Neural progenitor cell (in vitro differentiated cells): ENCODE measurements at regions not wholly inside any gene's neighbourhood (a gene's known extent, or its start where the extent isn't known, plus 50 kb on each side); places are given as distances from the start of the nearest gene placed in this dataset.

Source experiments
- DNase-seq: peaks from one replicate; pipeline ENCODE4 v3.0.0-alpha.2; 2016; ENCODE audit warnings: low spot score
- H2AFZ ChIP-seq: fragments of 200-600 bp; sonication (generic); replicated peaks from 2 replicates; pipeline ENCODE4 v1.6.1; 2016; ENCODE audit warnings: antibody characterized with exemption
- H3F3A ChIP-seq: fragments of 200-600 bp; sonication (generic); 2 replicates; pipeline ENCODE4 v1.6.1; 2016; ENCODE audit warnings: antibody characterized with exemption, low read depth
- H3K27ac ChIP-seq: fragments of 200-600 bp; sonication (generic); 2 replicates; pipeline ENCODE4 v1.5.1; 2016; ENCODE audit warnings: mild to moderate bottlenecking
- H3K27me3 ChIP-seq: fragments of 200-600 bp; sonication (generic); 2 replicates; pipeline ENCODE4 v1.6.1; 2016; ENCODE audit warnings: mild to moderate bottlenecking, moderate library complexity
- H3K36me3 ChIP-seq: fragments of 200-600 bp; sonication (generic); 2 replicates; pipeline ENCODE4 v1.5.1; 2016
- H3K4me1 ChIP-seq: fragments of 200-600 bp; sonication (generic); 2 replicates; pipeline ENCODE4 v1.6.1; 2016; ENCODE audit warnings: mixed run types
- H3K4me2 ChIP-seq: fragments of 200-600 bp; sonication (generic); 2 replicates; pipeline ENCODE4 v1.6.1; 2016
- H3K4me3 ChIP-seq: fragments of 200-600 bp; sonication (generic); 2 replicates; pipeline ENCODE4 v1.5.1; 2016
- H3K79me2 ChIP-seq: fragments of 200-600 bp; sonication (generic); 2 replicates; pipeline ENCODE4 v1.6.1; 2016; ENCODE audit warnings: low read depth
- H3K9ac ChIP-seq: fragments of 200-600 bp; sonication (generic); 2 replicates; pipeline ENCODE4 v1.6.1; 2016
- H3K9me3 ChIP-seq: fragments of 200-600 bp; sonication (generic); 2 replicates; pipeline ENCODE4 v1.5.1; 2016; ENCODE audit warnings: low read depth
- H4K20me1 ChIP-seq: fragments of 200-600 bp; sonication (generic); 2 replicates; pipeline ENCODE4 v1.6.1; 2016; ENCODE audit warnings: low read depth
- H3K27ac Mint-ChIP-seq: 3 replicates; pipeline ENCODE4 v1.8.0; 2021; ENCODE audit warnings: mixed read lengths
- H3K27me3 Mint-ChIP-seq: 2 replicates; pipeline ENCODE4 v1.8.0; 2022; ENCODE audit warnings: low read depth, mild to moderate bottlenecking, inconsistent platforms, moderate library complexity, mixed read lengths; ENCODE audit not compliant: insufficient read depth
- H3K36me3 Mint-ChIP-seq: 3 replicates; pipeline ENCODE4 v1.8.0; 2021; ENCODE audit warnings: mixed read lengths
- H3K4me1 Mint-ChIP-seq: 3 replicates; pipeline ENCODE4 v1.8.0; 2021; ENCODE audit warnings: mixed read lengths
- H3K4me3 Mint-ChIP-seq: 3 replicates; pipeline ENCODE4 v1.8.0; 2021; ENCODE audit warnings: mild to moderate bottlenecking, moderate library complexity, mixed read lengths
- H3K9me3 Mint-ChIP-seq: 3 replicates; pipeline ENCODE4 v1.8.0; 2020; ENCODE audit warnings: mixed read lengths
- EZH2 ChIP-seq: fragments of 200-600 bp; sonication (generic); IDR thresholded peaks from 2 replicates; pipeline ENCODE4 v1.6.1; 2017; ENCODE audit warnings: antibody characterized with exemption, mild to moderate bottlenecking, moderate library complexity
- EZH2phosphoT487 ChIP-seq: fragments of 200-600 bp; sonication (generic); IDR thresholded peaks from 2 replicates; pipeline ENCODE4 v1.6.1; 2017; ENCODE audit warnings: antibody characterized with exemption
- TF ChIP-seq, protein P1 (sequence below): fragments of 200-600 bp; sonication (generic); IDR thresholded peaks from 2 replicates; pipeline ENCODE4 v1.5.1; 2017; ENCODE audit warnings: antibody characterized with exemption, mild to moderate bottlenecking

DNA sequence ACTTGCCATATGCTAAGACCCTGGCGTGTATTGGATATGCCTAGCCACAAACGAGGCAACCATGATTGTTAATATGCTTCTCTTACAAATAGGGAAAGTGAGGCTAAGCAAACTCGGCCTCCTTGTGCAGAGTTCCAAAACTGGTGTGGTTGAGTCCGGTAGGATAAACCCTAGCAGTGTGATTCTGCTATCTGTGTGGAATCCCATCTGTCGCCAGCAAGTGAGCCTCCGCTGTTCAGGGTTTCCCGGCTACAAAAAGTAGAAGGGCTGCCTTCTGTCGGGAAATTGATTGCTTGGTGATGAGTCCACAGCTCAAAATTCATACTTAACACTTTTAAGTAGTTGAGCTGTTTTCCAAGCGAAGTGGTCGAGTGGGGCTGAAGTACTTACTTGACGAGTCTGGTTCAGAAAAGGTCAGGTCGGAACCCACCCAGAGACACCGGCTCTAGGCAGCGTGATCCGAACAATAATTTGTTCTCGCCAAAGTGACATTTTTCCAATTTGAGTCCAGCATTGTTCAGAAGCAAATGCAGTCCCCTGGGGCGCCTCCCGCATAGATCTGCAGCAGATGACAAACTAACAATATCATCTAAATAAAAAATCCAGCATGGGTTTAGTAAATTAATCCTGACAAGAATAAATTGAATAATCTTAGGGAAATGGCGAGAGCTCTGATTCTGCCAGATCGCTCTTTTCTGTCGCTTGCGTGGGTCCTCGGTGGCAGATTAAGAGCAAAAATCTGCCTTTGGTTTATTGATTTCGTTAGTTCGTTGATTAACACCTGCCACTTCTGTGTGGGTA is 686.7 kb upstream of the RBFOX1 start:
- H3K27me3 ChIP-seq, result no peaks in the 10 kb centered on the region

GRCh38 chr16:6644916-6645315 is 687.7 kb upstream of the RBFOX1 start:
- H3K36me3 ChIP-seq, result no peaks in the 10 kb centered on the region
- H3K27ac ChIP-seq, result no peak overlapping the region
- H3K79me2 ChIP-seq, result no peaks in the 10 kb centered on the region
- peaks cover 28% of the 10 kb centered on the region for H3K4me1 ChIP-seq
- no peaks in the 10 kb centered on the region for H3K27me3 Mint-ChIP-seq
- H3K9me3 Mint-ChIP-seq, result no peaks in the 10 kb centered on the region
- peaks cover 26% of the 10 kb centered on the region for H3F3A ChIP-seq
- no peak overlapping the region for H3K9ac ChIP-seq
- no peak for TF ChIP-seq EZH2phosphoT487
- no peak for TF ChIP-seq EZH2
- TF ChIP-seq, protein P1, sequence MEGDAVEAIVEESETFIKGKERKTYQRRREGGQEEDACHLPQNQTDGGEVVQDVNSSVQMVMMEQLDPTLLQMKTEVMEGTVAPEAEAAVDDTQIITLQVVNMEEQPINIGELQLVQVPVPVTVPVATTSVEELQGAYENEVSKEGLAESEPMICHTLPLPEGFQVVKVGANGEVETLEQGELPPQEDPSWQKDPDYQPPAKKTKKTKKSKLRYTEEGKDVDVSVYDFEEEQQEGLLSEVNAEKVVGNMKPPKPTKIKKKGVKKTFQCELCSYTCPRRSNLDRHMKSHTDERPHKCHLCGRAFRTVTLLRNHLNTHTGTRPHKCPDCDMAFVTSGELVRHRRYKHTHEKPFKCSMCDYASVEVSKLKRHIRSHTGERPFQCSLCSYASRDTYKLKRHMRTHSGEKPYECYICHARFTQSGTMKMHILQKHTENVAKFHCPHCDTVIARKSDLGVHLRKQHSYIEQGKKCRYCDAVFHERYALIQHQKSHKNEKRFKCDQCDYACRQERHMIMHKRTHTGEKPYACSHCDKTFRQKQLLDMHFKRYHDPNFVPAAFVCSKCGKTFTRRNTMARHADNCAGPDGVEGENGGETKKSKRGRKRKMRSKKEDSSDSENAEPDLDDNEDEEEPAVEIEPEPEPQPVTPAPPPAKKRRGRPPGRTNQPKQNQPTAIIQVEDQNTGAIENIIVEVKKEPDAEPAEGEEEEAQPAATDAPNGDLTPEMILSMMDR, result no peak
- no peak overlapping the region for H3K27ac Mint-ChIP-seq
- H3K4me2 ChIP-seq, result peak overlapping the region; percentile 31
- H3K27me3 ChIP-seq, result no peaks in the 10 kb centered on the region
- H3K4me3 ChIP-seq, result no peak overlapping the region
- DNase-seq, result no peak
- H3K4me3 Mint-ChIP-seq, result no peak overlapping the region
- H3K9me3 ChIP-seq, result no peaks in the 10 kb centered on the region
- peaks cover 22% of the 10 kb centered on the region for H3K4me1 Mint-ChIP-seq
- no peaks in the 10 kb centered on the region for H4K20me1 ChIP-seq
- H3K36me3 Mint-ChIP-seq, result no peaks in the 10 kb centered on the region
- H2AFZ ChIP-seq, result no peak overlapping the region

More for the DNA sequence above, 686.7 kb upstream of the RBFOX1 start:
- Histone ChIP-seq H3K79me2 (no peaks in the 10 kb centered on the region), H3K9ac (no peak overlapping the region), H3K9me3 (no peaks in the 10 kb centered on the region), H3K4me1 (peaks cover 28% of the 10 kb centered on the region), H3K4me2 (no peak overlapping the region), H3K36me3 (no peaks in the 10 kb centered on the region), H2AFZ (no peak overlapping the region), H3F3A (peaks cover 23% of the 10 kb centered on the region), H4K20me1 (no peaks in the 10 kb centered on the region), H3K4me3 (no peak overlapping the region), H3K27ac (no peak overlapping the region)
- Mint-ChIP-seq H3K27ac (no peak overlapping the region), H3K4me1 (peaks cover 21% of the 10 kb centered on the region), H3K27me3 (peaks cover under 1% of the 10 kb centered on the region), H3K9me3 (no peaks in the 10 kb centered on the region), H3K4me3 (no peak overlapping the region), H3K36me3 (no peaks in the 10 kb centered on the region)
- DNase-seq, result no peak
- TF ChIP-seq EZH2, result no peak
- TF ChIP-seq, protein P1, result no peak
- no peak for TF ChIP-seq EZH2phosphoT487

DNA sequence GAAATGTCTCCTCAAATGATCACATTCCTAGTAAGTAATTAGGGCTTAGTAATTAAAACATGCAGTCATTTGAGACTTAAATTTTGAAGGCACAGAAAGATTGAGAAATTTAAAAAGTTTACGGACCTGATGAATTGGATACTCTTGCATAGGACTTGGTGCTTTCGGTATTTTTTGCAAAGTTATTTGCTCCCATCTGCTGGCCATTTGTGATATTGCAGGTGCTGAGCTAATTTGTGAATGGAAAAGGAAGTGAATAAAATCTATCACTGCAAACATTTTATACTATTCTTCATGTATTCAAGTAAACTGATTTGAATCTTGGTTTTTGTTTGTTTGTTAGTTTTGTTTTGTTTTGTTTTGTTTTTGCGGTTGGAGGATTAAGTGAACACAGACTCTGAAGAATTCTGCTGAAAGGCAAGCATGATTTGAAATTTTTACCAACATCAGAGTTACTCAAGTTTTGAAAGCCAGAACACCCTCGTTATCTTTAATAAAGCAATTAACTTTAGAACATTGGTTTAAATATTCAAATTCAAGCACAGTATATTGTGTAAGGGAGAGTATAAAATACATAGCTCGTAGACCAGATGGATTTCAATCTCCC is 689.5 kb upstream of the RBFOX1 start:
- Histone ChIP-seq H4K20me1 (no peaks in the 10 kb centered on the region), H3K4me3 (no peak overlapping the region), H3F3A (peaks cover 26% of the 10 kb centered on the region), H3K4me2 (peak overlapping the region; percentile 54), H2AFZ (no peak overlapping the region), H3K27ac (no peak overlapping the region), H3K4me1 (peaks cover 28% of the 10 kb centered on the region), H3K79me2 (no peaks in the 10 kb centered on the region), H3K9ac (no peak overlapping the region), H3K9me3 (no peaks in the 10 kb centered on the region), H3K36me3 (no peaks in the 10 kb centered on the region), H3K27me3 (no peaks in the 10 kb centered on the region)
- H3K27me3 Mint-ChIP-seq, result no peaks in the 10 kb centered on the region
- no peak overlapping the region for H3K4me3 Mint-ChIP-seq
- no peaks in the 10 kb centered on the region for H3K9me3 Mint-ChIP-seq
- no peak overlapping the region for H3K27ac Mint-ChIP-seq
- no peaks in the 10 kb centered on the region for H3K36me3 Mint-ChIP-seq
- TF ChIP-seq, protein P1, result peak; percentile 95
- TF ChIP-seq EZH2, result no peak
- peaks cover 22% of the 10 kb centered on the region for H3K4me1 Mint-ChIP-seq
- DNase-seq, result peak; percentile 59
